ENCODE measurements at regions not wholly inside any gene's neighbourhood (a gene's known extent, or its start where the extent isn't known, plus 50 kb on each side); places are given as distances from the start of the nearest gene placed in this dataset.
A peak's percentile ranks its signal among the peaks of the same experiment; 100 is the strongest.

GRCh38 chr20:5467086-5467485, 143.7 kb downstream of the GPCPD1 start:
- H2AK5ac ChIP-seq (ENCODE audit: low read length, severe bottlenecking) = no peak overlapping the region
- no peaks in the 10 kb centered on the region for H3K9me3 ChIP-seq (ENCODE audit: control insufficient read depth, low read length)
- H2BK5ac ChIP-seq (ENCODE audit: low read depth, low read length, poor library complexity, severe bottlenecking) = no peak overlapping the region
- peaks cover 0 to 28% of the 10 kb centered on the region in 2 experiments for H3K27me3 ChIP-seq (ENCODE audit: control insufficient read depth in 1 of 2, insufficient read depth in 1 of 2, low read length in 2 of 2)
- no peaks in the 10 kb centered on the region for H3K4me1 ChIP-seq (ENCODE audit: control insufficient read depth, insufficient read depth, low read depth, low read length)
- H3K4me2 ChIP-seq (ENCODE audit: low read length, poor library complexity, severe bottlenecking) = no peak overlapping the region
- no peak overlapping the region for H2BK12ac ChIP-seq (ENCODE audit: low read length in 2 of 2)
- H3K18ac ChIP-seq (ENCODE audit: low read depth in 1 of 2, low read length in 2 of 2) = no peak overlapping the region
- no peaks in the 10 kb centered on the region for H3K36me3 ChIP-seq (ENCODE audit: control insufficient read depth in 1 of 2, insufficient read depth in 2 of 2, low read depth in 1 of 2, low read length in 2 of 2)
- no peak overlapping the region for H3K27ac ChIP-seq (ENCODE audit: low read length, poor library complexity, severe bottlenecking)
- 88% methylated on average over 3 of the region's 3 CpGs for WGBS
- H2AFZ ChIP-seq (ENCODE audit: low read depth, low read length) = no peak overlapping the region
- H3K9ac ChIP-seq (ENCODE audit: low read length) = no peak overlapping the region
- H2BK15ac ChIP-seq (ENCODE audit: low read depth, poor library complexity, severe bottlenecking) = no peak overlapping the region
- no peak overlapping the region for H4K8ac ChIP-seq (ENCODE audit: low read length)
- no peak for DNase-seq
- H4K91ac ChIP-seq (ENCODE audit: low read length) = no peak overlapping the region
- no peaks in the 10 kb centered on the region for H3K79me1 ChIP-seq (replicated peaks; ENCODE audit: low read length, poor library complexity, severe bottlenecking)
- no peak overlapping the region for H3K23ac ChIP-seq (ENCODE audit: low read length in 2 of 2)
- no peak overlapping the region for H3K4me3 ChIP-seq (ENCODE audit: insufficient read depth in 1 of 2, low read depth in 1 of 2, low read length in 2 of 2)
- no peak overlapping the region for H3K14ac ChIP-seq (ENCODE audit: low read length in 2 of 2)
- H3K4ac ChIP-seq (ENCODE audit: low read depth in 1 of 2, low read length in 2 of 2) = no peak overlapping the region
- H2BK120ac ChIP-seq (ENCODE audit: low read depth, low read length) = no peak overlapping the region

GRCh38 chr20:5465604-5465927, 145.2 kb downstream of the GPCPD1 start:
- Histone ChIP-seq H2BK12ac (ENCODE audit: low read length in 2 of 2) (no peak overlapping the region), H3K36me3 (ENCODE audit: control insufficient read depth in 1 of 2, insufficient read depth in 2 of 2, low read depth in 1 of 2, low read length in 2 of 2) (no peaks in the 10 kb centered on the region), H4K8ac (ENCODE audit: low read length) (no peak overlapping the region), H2AFZ (ENCODE audit: low read depth, low read length) (no peak overlapping the region), H3K18ac (ENCODE audit: low read depth in 1 of 2, low read length in 2 of 2) (no peak overlapping the region), H3K27ac (ENCODE audit: low read length, poor library complexity, severe bottlenecking) (no peak overlapping the region), H3K14ac (ENCODE audit: low read length in 2 of 2) (no peak overlapping the region), H3K4ac (ENCODE audit: low read depth in 1 of 2, low read length in 2 of 2) (no peak overlapping the region), H3K9me3 (ENCODE audit: control insufficient read depth, low read length) (no peaks in the 10 kb centered on the region), H4K91ac (ENCODE audit: low read length) (no peak overlapping the region), H3K4me1 (ENCODE audit: control insufficient read depth, insufficient read depth, low read depth, low read length) (no peaks in the 10 kb centered on the region), H2BK5ac (ENCODE audit: low read depth, low read length, poor library complexity, severe bottlenecking) (no peak overlapping the region), H3K23ac (ENCODE audit: low read length in 2 of 2) (no peak overlapping the region), H3K4me2 (ENCODE audit: low read length, poor library complexity, severe bottlenecking) (no peak overlapping the region), H3K4me3 (ENCODE audit: insufficient read depth in 1 of 2, low read depth in 1 of 2, low read length in 2 of 2) (no peak overlapping the region), H2AK5ac (ENCODE audit: low read length, severe bottlenecking) (no peak overlapping the region), H2BK15ac (ENCODE audit: low read depth, poor library complexity, severe bottlenecking) (no peak overlapping the region), H3K27me3 (ENCODE audit: control insufficient read depth in 1 of 2, insufficient read depth in 1 of 2, low read length in 2 of 2) (peaks cover 0 to 28% of the 10 kb centered on the region in 2 experiments), H2BK120ac (ENCODE audit: low read depth, low read length) (no peak overlapping the region), H3K9ac (ENCODE audit: low read length) (no peak overlapping the region), H3K79me1 (replicated peaks; ENCODE audit: low read length, poor library complexity, severe bottlenecking) (no peaks in the 10 kb centered on the region)
- DNase-seq = no peak
- WGBS = 76% methylated on average over 5 of the region's 5 CpGs

- H3K18ac ChIP-seq (ENCODE audit: low read depth in 1 of 2, low read length in 2 of 2) = no peak overlapping the region
- no peak overlapping the region for H3K4ac ChIP-seq (ENCODE audit: low read depth in 1 of 2, low read length in 2 of 2)
- H3K9ac ChIP-seq (ENCODE audit: low read length) = no peak overlapping the region
- H2BK5ac ChIP-seq (ENCODE audit: low read depth, low read length, poor library complexity, severe bottlenecking) = no peak overlapping the region
- no peak overlapping the region for H3K4me3 ChIP-seq (ENCODE audit: insufficient read depth in 1 of 2, low read depth in 1 of 2, low read length in 2 of 2)
- H3K23ac ChIP-seq (ENCODE audit: low read length in 2 of 2) = no peak overlapping the region
- no peaks in the 10 kb centered on the region for H3K4me1 ChIP-seq (ENCODE audit: control insufficient read depth, insufficient read depth, low read depth, low read length)
- no peak overlapping the region for H4K91ac ChIP-seq (ENCODE audit: low read length)
- no peak overlapping the region for H3K14ac ChIP-seq (ENCODE audit: low read length in 2 of 2)
- H3K27me3 ChIP-seq (ENCODE audit: control insufficient read depth in 1 of 2, insufficient read depth in 1 of 2, low read length in 2 of 2) = peaks cover 0 to 25% of the 10 kb centered on the region in 2 experiments
- no peak overlapping the region for H3K27ac ChIP-seq (ENCODE audit: low read length, poor library complexity, severe bottlenecking)
- H2AFZ ChIP-seq (ENCODE audit: low read depth, low read length) = no peak overlapping the region
- no peaks in the 10 kb centered on the region for H3K9me3 ChIP-seq (ENCODE audit: control insufficient read depth, low read length)
- H3K36me3 ChIP-seq (ENCODE audit: control insufficient read depth in 1 of 2, insufficient read depth in 2 of 2, low read depth in 1 of 2, low read length in 2 of 2) = no peaks in the 10 kb centered on the region
- DNase-seq = no peak
- no peak overlapping the region for H2BK12ac ChIP-seq (ENCODE audit: low read length in 2 of 2)
- H2BK120ac ChIP-seq (ENCODE audit: low read depth, low read length) = no peak overlapping the region
- H3K4me2 ChIP-seq (ENCODE audit: low read length, poor library complexity, severe bottlenecking) = no peak overlapping the region
- no peak overlapping the region for H2BK15ac ChIP-seq (ENCODE audit: low read depth, poor library complexity, severe bottlenecking)
- no peak overlapping the region for H2AK5ac ChIP-seq (ENCODE audit: low read length, severe bottlenecking)
- no peak overlapping the region for H4K8ac ChIP-seq (ENCODE audit: low read length)
- WGBS = 89% methylated on average over 21 of the region's 23 CpGs
- H3K79me1 ChIP-seq (replicated peaks; ENCODE audit: low read length, poor library complexity, severe bottlenecking) = no peaks in the 10 kb centered on the region
These were observed 145.8 kb downstream of the GPCPD1 start for GRCh38 chr20:5464901-5465603.

- peaks cover 0 to 19% of the 10 kb centered on the region in 2 experiments for H3K27me3 ChIP-seq (ENCODE audit: control insufficient read depth in 1 of 2, insufficient read depth in 1 of 2, low read length in 2 of 2)
- H2BK15ac ChIP-seq (ENCODE audit: low read depth, poor library complexity, severe bottlenecking) = no peak overlapping the region
- H2BK12ac ChIP-seq (ENCODE audit: low read length in 2 of 2) = no peak overlapping the region
- H4K91ac ChIP-seq (ENCODE audit: low read length) = peak overlapping the region; percentile 27
- H3K9ac ChIP-seq (ENCODE audit: low read length) = no peak overlapping the region
- H2AFZ ChIP-seq (ENCODE audit: low read depth, low read length) = no peak overlapping the region
- H2AK5ac ChIP-seq (ENCODE audit: low read length, severe bottlenecking) = no peak overlapping the region
- H3K27ac ChIP-seq (ENCODE audit: low read length, poor library complexity, severe bottlenecking) = no peak overlapping the region
- WGBS = 63% methylated on average over 8 of the region's 8 CpGs
- H2BK5ac ChIP-seq (ENCODE audit: low read depth, low read length, poor library complexity, severe bottlenecking) = no peak overlapping the region
- no peak overlapping the region for H2BK120ac ChIP-seq (ENCODE audit: low read depth, low read length)
- no peak overlapping the region for H3K14ac ChIP-seq (ENCODE audit: low read length in 2 of 2)
- no peak overlapping the region for H4K8ac ChIP-seq (ENCODE audit: low read length)
- H3K23ac ChIP-seq (ENCODE audit: low read length in 2 of 2) = no peak overlapping the region
- H3K4me3 ChIP-seq (ENCODE audit: insufficient read depth in 1 of 2, low read depth in 1 of 2, low read length in 2 of 2) = no peak overlapping the region
- no peak overlapping the region for H3K18ac ChIP-seq (ENCODE audit: low read depth in 1 of 2, low read length in 2 of 2)
- no peaks in the 10 kb centered on the region for H3K9me3 ChIP-seq (ENCODE audit: control insufficient read depth, low read length)
- H3K4me1 ChIP-seq (ENCODE audit: control insufficient read depth, insufficient read depth, low read depth, low read length) = no peaks in the 10 kb centered on the region
- no peak overlapping the region for H3K4ac ChIP-seq (ENCODE audit: low read depth in 1 of 2, low read length in 2 of 2)
- H3K79me1 ChIP-seq (replicated peaks; ENCODE audit: low read length, poor library complexity, severe bottlenecking) = no peaks in the 10 kb centered on the region
- no peak overlapping the region for H3K4me2 ChIP-seq (ENCODE audit: low read length, poor library complexity, severe bottlenecking)
- no peak for DNase-seq
- no peaks in the 10 kb centered on the region for H3K36me3 ChIP-seq (ENCODE audit: control insufficient read depth in 1 of 2, insufficient read depth in 2 of 2, low read depth in 1 of 2, low read length in 2 of 2)
These were observed 146.4 kb upstream of the PROKR2 start for GRCh38 chr20:5463007-5463686.
